ENCODE measurements at regions not wholly inside any gene's neighbourhood (a gene's known extent, or its start where the extent isn't known, plus 50 kb on each side); places are given as distances from the start of the nearest gene placed in this dataset.

DNA sequence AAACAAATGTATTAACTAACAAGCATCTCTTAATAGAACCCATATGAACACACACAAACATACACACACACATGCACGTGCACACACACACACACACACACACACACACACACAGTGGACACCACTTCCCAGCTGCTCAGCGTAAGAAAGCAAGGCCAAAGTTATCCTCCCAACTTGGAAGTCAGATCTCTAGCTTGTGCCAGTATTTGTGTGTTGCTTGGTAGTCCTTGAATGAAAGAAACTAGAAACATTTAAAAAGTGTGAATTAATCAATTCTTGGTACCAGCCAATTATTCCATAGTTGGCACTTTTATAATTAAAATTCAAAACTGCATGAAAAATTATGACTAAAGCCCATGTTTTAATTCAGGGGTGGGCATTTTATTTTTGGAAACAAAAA lies 178.1 kb downstream of the TMEM161B start:
- TF ChIP-seq, protein P1, sequence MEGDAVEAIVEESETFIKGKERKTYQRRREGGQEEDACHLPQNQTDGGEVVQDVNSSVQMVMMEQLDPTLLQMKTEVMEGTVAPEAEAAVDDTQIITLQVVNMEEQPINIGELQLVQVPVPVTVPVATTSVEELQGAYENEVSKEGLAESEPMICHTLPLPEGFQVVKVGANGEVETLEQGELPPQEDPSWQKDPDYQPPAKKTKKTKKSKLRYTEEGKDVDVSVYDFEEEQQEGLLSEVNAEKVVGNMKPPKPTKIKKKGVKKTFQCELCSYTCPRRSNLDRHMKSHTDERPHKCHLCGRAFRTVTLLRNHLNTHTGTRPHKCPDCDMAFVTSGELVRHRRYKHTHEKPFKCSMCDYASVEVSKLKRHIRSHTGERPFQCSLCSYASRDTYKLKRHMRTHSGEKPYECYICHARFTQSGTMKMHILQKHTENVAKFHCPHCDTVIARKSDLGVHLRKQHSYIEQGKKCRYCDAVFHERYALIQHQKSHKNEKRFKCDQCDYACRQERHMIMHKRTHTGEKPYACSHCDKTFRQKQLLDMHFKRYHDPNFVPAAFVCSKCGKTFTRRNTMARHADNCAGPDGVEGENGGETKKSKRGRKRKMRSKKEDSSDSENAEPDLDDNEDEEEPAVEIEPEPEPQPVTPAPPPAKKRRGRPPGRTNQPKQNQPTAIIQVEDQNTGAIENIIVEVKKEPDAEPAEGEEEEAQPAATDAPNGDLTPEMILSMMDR (IDR thresholded peaks at IDR 0.05), result no peak
- no peak for TF ChIP-seq EZH2 (IDR thresholded peaks at IDR 0.05; ENCODE audit: borderline replicate concordance, insufficient read depth, low read depth, low read length, poor library complexity, severe bottlenecking)

Data from B cell (primary cell).